ENCODE measurements at regions not wholly inside any gene's neighbourhood (a gene's known extent, or its start where the extent isn't known, plus 50 kb on each side); places are given as distances from the start of the nearest gene placed in this dataset.

GRCh38 chr21:41059871-41060270 is 108.1 kb upstream of the BACE2 start:
- H4K20me1 ChIP-seq (ENCODE audit: insufficient read depth, low read length) = no peaks in the 10 kb centered on the region
- no peak overlapping the region for H3K18ac ChIP-seq (ENCODE audit: low read depth, low read length)
- CTCF ChIA-PET = no interaction called here
- H3K4me1 ChIP-seq (ENCODE audit: control insufficient read depth, insufficient read depth, low read length) = no peaks in the 10 kb centered on the region
- H3K14ac ChIP-seq (replicated peaks; ENCODE audit: low read depth, low read length) = no peak overlapping the region
- no peak overlapping the region for H2AK9ac ChIP-seq (replicated peaks; ENCODE audit: low read depth, low read length, poor library complexity)
- no peak overlapping the region for H4K8ac ChIP-seq (ENCODE audit: low read depth in 2 of 2, low read length in 2 of 2)
- H3K4me2 ChIP-seq (ENCODE audit: low read depth, low read length) = no peak overlapping the region
- intact Hi-C loops (cut with micrococcal nuclease) (no loop called here), in situ Hi-C loops (cut with MboI; ENCODE audit: low sequenced_read_pairs) (no loop called here), dilution Hi-C loops (cut with HindIII; ENCODE audit: low sequenced_read_pairs, unreplicated experiment) (no loop called here)
- H3K9me1 ChIP-seq (ENCODE audit: insufficient read depth, low read length) = no peaks in the 10 kb centered on the region
- POLR2A ChIA-PET (ENCODE audit: unreplicated experiment) = no interaction called here
- ATAC-seq (ENCODE audit: low read depth) = no peak
- DNase-seq = no peak
- H3K4me3 ChIP-seq (ENCODE audit: insufficient read depth, low read depth, low read length) = no peak overlapping the region
- H4K91ac ChIP-seq (ENCODE audit: insufficient read depth, low read depth, low read length) = no peak overlapping the region
- no peak overlapping the region for H2BK20ac ChIP-seq (ENCODE audit: low read depth, low read length)
- H2AFZ ChIP-seq (replicated peaks; ENCODE audit: low read length, poor library complexity) = no peak overlapping the region
- H3K79me1 ChIP-seq (ENCODE audit: low read depth in 1 of 2, low read length in 2 of 2) = no peaks in the 10 kb centered on the region
- 6% methylated on average over 2 of the region's 6 CpGs; no CpG with 5 or more reads in 1 of the 2 experiments for WGBS, 2 experiments (ENCODE audit: extremely low coverage in 2 of 2, insufficient read length in 1 of 2)
- no peak overlapping the region for H3K27ac ChIP-seq (ENCODE audit: insufficient read depth, low read length)
- H3K36me3 ChIP-seq (ENCODE audit: control insufficient read depth, insufficient read depth, low read length) = no peaks in the 10 kb centered on the region
- no peak overlapping the region for H2BK15ac ChIP-seq (ENCODE audit: low read depth, low read length)
- no peaks in the 10 kb centered on the region for H3K27me3 ChIP-seq (ENCODE audit: control insufficient read depth, insufficient read depth, low read length)
- H4K5ac ChIP-seq (ENCODE audit: low read depth, low read length) = no peak overlapping the region
- H3K23ac ChIP-seq (ENCODE audit: low read depth, low read length) = no peak overlapping the region
- peaks cover 17% of the 10 kb centered on the region; the same call in 1 of the 2 replicates for H3K9me3 ChIP-seq (ENCODE audit: control insufficient read depth, insufficient read depth, low read length)
- no peak for TF ChIP-seq MXI1 (IDR thresholded peaks at IDR 0.05; ENCODE audit: borderline replicate concordance, low read depth, low read length)
- no peak for TF ChIP-seq MAZ (IDR thresholded peaks at IDR 0.05; ENCODE audit: borderline replicate concordance, low read depth, low read length)
- TF ChIP-seq POLR2A (IDR thresholded peaks at IDR 0.05; ENCODE audit: low read depth, low read length) = no peak
- TF ChIP-seq FOS (IDR thresholded peaks at IDR 0.05; ENCODE audit: low read depth, low read length) = no peak
- no peak for TF ChIP-seq BHLHE40 (IDR thresholded peaks at IDR 0.05; ENCODE audit: low read depth, low read length)
- no peak overlapping the region for H2AK5ac ChIP-seq (ENCODE audit: low read depth, low read length)
- H2BK5ac ChIP-seq (ENCODE audit: low read depth, low read length, poor library complexity, severe bottlenecking) = no peak overlapping the region
- no peak overlapping the region for H2BK120ac ChIP-seq (ENCODE audit: low read depth, low read length)
- no peak overlapping the region for H3K56ac ChIP-seq (ENCODE audit: extremely low read depth, insufficient read depth, low read length)
- H3K9ac ChIP-seq (ENCODE audit: low read depth, low read length) = no peak overlapping the region
- no peak overlapping the region for H3K4ac ChIP-seq (ENCODE audit: low read depth, low read length)
- no TSS peak for BruUV-seq (replicated peaks)
